ENCODE measurements at regions not wholly inside any gene's neighbourhood (a gene's known extent, or its start where the extent isn't known, plus 50 kb on each side); places are given as distances from the start of the nearest gene placed in this dataset.

- Histone ChIP-seq H2BK15ac (ENCODE audit: low read length) (no peak overlapping the region), H4K91ac (replicated peaks; ENCODE audit: insufficient read length, low read length) (no peak overlapping the region), H3K4ac (replicated peaks; ENCODE audit: insufficient read length, low read depth, low read length) (no peak overlapping the region), H2BK120ac (replicated peaks; ENCODE audit: low read depth, low read length) (no peak overlapping the region), H3K79me2 (ENCODE audit: control insufficient read depth in 1 of 2, insufficient read depth in 2 of 2, low read length in 2 of 2) (no peaks in the 10 kb centered on the region), H3K23ac (ENCODE audit: insufficient read length) (no peak overlapping the region), H3K9me3 (ENCODE audit: insufficient read depth in 2 of 2, low read depth in 1 of 2, low read length in 1 of 2) (peaks cover 5 to 8% of the 10 kb centered on the region in 2 experiments; a peak in 3 of 4 replicates), H3K18ac (ENCODE audit: extremely low read depth, low read length) (no peak overlapping the region), H3K4me3 (ENCODE audit: extremely low read depth in 1 of 4, insufficient read depth in 2 of 4, low read depth in 3 of 4, low read length in 4 of 4) (no peak overlapping the region), H4K20me1 (replicated peaks in 1 of 2; ENCODE audit: control insufficient read depth in 1 of 2, insufficient read depth in 2 of 2, low read length in 2 of 2) (no peaks in the 10 kb centered on the region), H4K8ac (ENCODE audit: extremely low read depth, insufficient read depth, low read length) (no peak overlapping the region), H3K56ac (replicated peaks; ENCODE audit: insufficient read length, low read depth, low read length) (no peak overlapping the region), H2BK5ac (ENCODE audit: low read depth, low read length) (no peak overlapping the region), H3K27me3 (replicated peaks in 1 of 4; ENCODE audit: control insufficient read depth in 3 of 4, extremely low read depth in 1 of 4, insufficient read depth in 3 of 4, low read length in 3 of 4) (no peaks in the 10 kb centered on the region), H2AFZ (ENCODE audit: low read length) (no peak overlapping the region), H3K27ac (ENCODE audit: low read depth, low read length) (no peak overlapping the region), H3K36me3 (ENCODE audit: control insufficient read depth in 2 of 4, insufficient read depth in 4 of 4, low read length in 3 of 4) (no peaks in the 10 kb centered on the region), H4K5ac (ENCODE audit: insufficient read length, low read depth, low read length) (no peak overlapping the region), H2BK12ac (ENCODE audit: low read depth, low read length) (no peak overlapping the region), H3K79me1 (ENCODE audit: low read depth, low read length) (no peaks in the 10 kb centered on the region), H3K14ac (ENCODE audit: insufficient read length) (no peak overlapping the region), H2AK5ac (ENCODE audit: low read depth, low read length) (no peak overlapping the region), H3K9ac (replicated peaks in 1 of 4; ENCODE audit: extremely low read depth in 1 of 4, low read depth in 3 of 4, low read length in 3 of 4) (no peak overlapping the region), H2BK20ac (ENCODE audit: low read length) (0 out of 2 replicates have a peak overlapping the region, but pooled peaks have one; percentile 15), H3K4me1 (replicated peaks in 1 of 4; ENCODE audit: control insufficient read depth in 3 of 4, insufficient read depth in 4 of 4, low read length in 3 of 4) (peaks cover 0 to 3% (median 0%) of the 10 kb centered on the region in 4 experiments; a peak in 4 of 7 replicates), H3K23me2 (ENCODE audit: low read depth, low read length) (no peaks in the 10 kb centered on the region), H3K4me2 (ENCODE audit: insufficient read depth in 1 of 2, low read depth in 2 of 2, low read length in 2 of 2) (no peak overlapping the region)
- CTCF ChIA-PET (ENCODE audit: partially characterized antibody) = interaction anchor here (0.7 to 2.4 kb wide), 2 partner anchors 11 to 446 kb away, joined by 3 to 8 read pairs; no protein-coding TSS in a partner anchor
- DNase-seq (ENCODE audit: low read depth in 1 of 2, low spot score in 2 of 2) (no peak), FAIRE-seq (no peak)
- TF ChIP-seq NRF1 (IDR thresholded peaks at IDR 0.05; ENCODE audit: low read depth, low read length) = no peak
- TF ChIP-seq CTBP2 (IDR thresholded peaks at IDR 0.05; ENCODE audit: borderline replicate concordance, insufficient read depth, insufficient read length, low read length) = no peak
- TF ChIP-seq SAP30 (IDR thresholded peaks at IDR 0.05; ENCODE audit: insufficient read depth, insufficient replicate concordance, low read length) = no peak
- POLR2A ChIA-PET (ENCODE audit: partially characterized antibody) = interaction anchor here (1.1 kb wide), 1 partner anchor 24 kb away, joined by 3 read pairs; no protein-coding TSS in a partner anchor
These were observed 206.0 kb upstream of the KBTBD8 start for GRCh38 chr3:66792086-66792485.

All from H1 (cell line).